Natural killer cell (primary cell): ENCODE measurements at regions not wholly inside any gene's neighbourhood (a gene's known extent, or its start where the extent isn't known, plus 50 kb on each side); places are given as distances from the start of the nearest gene placed in this dataset.

Source experiments
- ATAC-seq, 3 donors: fragments of 150-1000 bp in 2 of 3; fragments of 200-7000 bp in 1 of 3; cut with Tn5 transposase; 1 replicate in 1 of 3; 2 replicates in 2 of 3; pipeline ENCODE4 v1.10.0; 2021; ENCODE audit warnings: mild to moderate bottlenecking in 2 of 3, moderate library complexity in 2 of 3
- DNase-seq, 2 donors: peaks; one replicate each; pipeline versions ENCODE4 v3.0.0 to v3.0.0-alpha.2; 2013 to 2021; ENCODE audit warnings: mixed read lengths in 1 of 2
- H3K27ac ChIP-seq: one replicate; pipeline ENCODE4 v1.5.1; 2013; ENCODE audit warnings: mild to moderate bottlenecking, low read length
- H3K27me3 ChIP-seq: one replicate; pipeline ENCODE4 v1.6.1; 2013; ENCODE audit warnings: low read length; ENCODE audit not compliant: control insufficient read depth, insufficient read depth
- H3K36me3 ChIP-seq: one replicate; pipeline ENCODE4 v1.6.1; 2013; ENCODE audit warnings: low read length; ENCODE audit not compliant: control insufficient read depth, insufficient read depth
- H3K4me1 ChIP-seq: one replicate; pipeline ENCODE4 v1.6.1; 2013; ENCODE audit warnings: low read length; ENCODE audit not compliant: control insufficient read depth, insufficient read depth
- H3K4me3 ChIP-seq: one replicate; pipeline ENCODE4 v1.5.1; 2013; ENCODE audit warnings: low read length
- H3K9me3 ChIP-seq: one replicate; pipeline ENCODE4 v1.6.1; 2013; ENCODE audit warnings: low read length; ENCODE audit not compliant: control insufficient read depth, insufficient read depth
- H3K27ac Mint-ChIP-seq, 2 donors: one replicate each; pipeline ENCODE4 v1.8.0; 2022; ENCODE audit warnings: mild to moderate bottlenecking in 2 of 2, mixed read lengths in 2 of 2, moderate library complexity in 1 of 2
- H3K27me3 Mint-ChIP-seq, 2 donors: one replicate each; pipeline ENCODE4 v1.8.0; 2022; ENCODE audit warnings: low read depth in 2 of 2, mixed read lengths in 2 of 2
- H3K36me3 Mint-ChIP-seq: one replicate; pipeline ENCODE4 v1.8.0; 2022; ENCODE audit warnings: mixed read lengths
- H3K4me1 Mint-ChIP-seq, 2 donors: one replicate each; pipeline ENCODE4 v1.8.0; 2022; ENCODE audit warnings: mixed read lengths in 2 of 2
- H3K4me3 Mint-ChIP-seq: one replicate; pipeline ENCODE4 v1.8.0; 2022; ENCODE audit warnings: mild to moderate bottlenecking, moderate library complexity, mixed read lengths
- H3K9me3 Mint-ChIP-seq, 2 donors: one replicate each; pipeline ENCODE4 v1.8.0; 2022; ENCODE audit warnings: mixed read lengths in 2 of 2
- WGBS: methylation state at CpG from one replicate; pipeline ENCODE4 v1.1.7; 2013; ENCODE audit warnings: missing lambda C conversion rate; ENCODE audit not compliant: insufficient coverage; 5-methylcytosine and 5-hydroxymethylcytosine counted together
- intact Hi-C: fragments of 100-400 bp; cut with micrococcal nuclease; formaldehyde crosslinking; loops from one replicate; pipeline ENCODE4 v1.14.2; 2022
- TF ChIP-seq, protein P1 (sequence below): fragments of 200-600 bp; IDR thresholded peaks from one replicate; pipeline ENCODE4 v1.8.0; 2022; ENCODE audit warnings: antibody characterized with exemption

DNA sequence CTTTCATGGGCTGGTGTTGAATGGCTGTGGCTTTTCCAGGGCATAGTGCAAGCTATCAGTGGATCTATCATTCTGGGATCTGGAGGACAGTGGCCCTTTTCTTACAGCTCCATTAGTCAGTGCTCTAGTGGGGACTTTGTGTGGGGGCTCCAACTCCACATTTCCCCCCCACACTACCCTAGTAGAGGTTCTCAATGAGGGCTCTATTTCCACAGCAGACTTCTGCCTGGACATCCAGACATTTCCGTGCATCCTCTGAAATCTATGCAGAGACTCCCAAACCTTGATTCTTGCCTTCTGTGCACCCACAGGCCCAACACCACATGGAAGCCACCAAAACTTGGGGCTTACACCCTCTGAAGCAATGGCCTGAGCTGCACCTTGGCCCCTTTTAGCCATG, 208.3 kb upstream of the MKLN1 start:
- TF ChIP-seq, protein P1, sequence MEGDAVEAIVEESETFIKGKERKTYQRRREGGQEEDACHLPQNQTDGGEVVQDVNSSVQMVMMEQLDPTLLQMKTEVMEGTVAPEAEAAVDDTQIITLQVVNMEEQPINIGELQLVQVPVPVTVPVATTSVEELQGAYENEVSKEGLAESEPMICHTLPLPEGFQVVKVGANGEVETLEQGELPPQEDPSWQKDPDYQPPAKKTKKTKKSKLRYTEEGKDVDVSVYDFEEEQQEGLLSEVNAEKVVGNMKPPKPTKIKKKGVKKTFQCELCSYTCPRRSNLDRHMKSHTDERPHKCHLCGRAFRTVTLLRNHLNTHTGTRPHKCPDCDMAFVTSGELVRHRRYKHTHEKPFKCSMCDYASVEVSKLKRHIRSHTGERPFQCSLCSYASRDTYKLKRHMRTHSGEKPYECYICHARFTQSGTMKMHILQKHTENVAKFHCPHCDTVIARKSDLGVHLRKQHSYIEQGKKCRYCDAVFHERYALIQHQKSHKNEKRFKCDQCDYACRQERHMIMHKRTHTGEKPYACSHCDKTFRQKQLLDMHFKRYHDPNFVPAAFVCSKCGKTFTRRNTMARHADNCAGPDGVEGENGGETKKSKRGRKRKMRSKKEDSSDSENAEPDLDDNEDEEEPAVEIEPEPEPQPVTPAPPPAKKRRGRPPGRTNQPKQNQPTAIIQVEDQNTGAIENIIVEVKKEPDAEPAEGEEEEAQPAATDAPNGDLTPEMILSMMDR = no peak
- Mint-ChIP-seq H3K27me3 (no peaks in the 10 kb centered on the region), H3K36me3 (no peaks in the 10 kb centered on the region), H3K27ac (no peak overlapping the region), H3K4me3 (no peak overlapping the region), H3K4me1 (no peaks in the 10 kb centered on the region), H3K9me3 (no peaks in the 10 kb centered on the region)
- no peaks in the 10 kb centered on the region for H3K36me3 ChIP-seq
- no peak for DNase-seq
- ATAC-seq = no peak
- intact Hi-C loops = no loop called here
- H3K27me3 ChIP-seq = no peaks in the 10 kb centered on the region
- peaks cover 9% of the 10 kb centered on the region for H3K9me3 ChIP-seq
- H3K4me3 ChIP-seq = no peak overlapping the region
- no peak overlapping the region for H3K27ac ChIP-seq
- no peaks in the 10 kb centered on the region for H3K4me1 ChIP-seq
- whole genome bisulfite sequencing = 96% methylated on average over 1 of the region's 1 CpG

DNA sequence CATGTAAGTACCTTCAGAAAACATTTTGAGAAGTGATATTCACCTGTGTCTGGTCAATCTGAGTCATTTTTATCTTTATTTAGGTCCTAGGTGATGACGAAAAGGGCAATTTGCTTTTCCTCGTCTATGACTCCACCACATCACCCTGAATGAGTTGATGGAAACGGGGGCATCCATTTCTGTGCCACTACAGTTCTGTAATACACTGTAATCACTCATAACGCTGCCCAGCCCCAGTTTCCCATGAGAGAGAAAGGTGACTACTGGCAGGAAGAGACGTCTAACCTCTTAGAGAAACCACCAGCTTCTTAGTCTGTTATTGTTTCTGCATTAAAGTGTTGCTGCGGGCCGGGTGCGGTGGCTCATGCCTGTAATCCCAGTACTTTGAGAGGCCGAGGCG, 205.3 kb upstream of the MKLN1 start:
- Histone ChIP-seq H3K27ac (no peak overlapping the region), H3K4me1 (no peaks in the 10 kb centered on the region), H3K27me3 (no peaks in the 10 kb centered on the region), H3K4me3 (no peak overlapping the region), H3K9me3 (peaks cover 9% of the 10 kb centered on the region), H3K36me3 (no peaks in the 10 kb centered on the region)
- Mint-ChIP-seq H3K9me3 (no peaks in the 10 kb centered on the region), H3K4me1 (no peaks in the 10 kb centered on the region), H3K27me3 (peaks cover 3 to 8% of the 10 kb centered on the region in 2 donors), H3K27ac (no peak overlapping the region), H3K36me3 (no peaks in the 10 kb centered on the region), H3K4me3 (no peak overlapping the region)
- WGBS = 58% methylated on average over 8 of the region's 10 CpGs
- TF ChIP-seq, protein P1 = no peak
- DNase-seq (no peak), ATAC-seq (no peak)
- intact Hi-C loops = no loop called here

DNA sequence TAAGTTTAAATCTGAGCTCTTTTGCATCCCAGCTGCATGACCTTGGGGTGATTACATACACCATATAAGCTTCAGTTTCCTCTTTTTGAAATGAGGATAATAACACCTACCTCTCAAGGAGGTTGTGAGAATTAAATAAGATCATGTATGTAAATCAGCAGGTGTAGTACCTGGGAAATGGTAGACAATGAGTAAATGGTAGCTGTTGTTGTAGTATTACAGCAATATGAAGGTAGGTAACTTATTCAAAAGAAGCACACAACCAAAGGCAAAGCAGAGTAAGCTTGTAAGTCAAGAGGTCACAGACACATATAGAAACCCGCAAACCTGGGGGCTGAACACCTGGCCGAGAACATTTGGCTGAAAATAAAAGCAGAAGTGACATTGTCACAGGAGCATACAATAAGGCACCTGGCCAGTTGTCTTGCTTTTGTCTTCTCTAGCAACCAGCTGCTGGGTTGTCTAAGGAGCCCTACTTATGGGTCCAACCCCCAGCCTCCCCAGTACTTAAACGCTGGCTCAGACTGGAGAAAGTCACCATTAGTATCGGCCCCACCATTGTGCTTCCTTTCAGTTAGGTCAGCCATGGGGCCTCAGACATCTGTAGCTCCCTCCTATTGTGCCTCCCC, 203.6 kb upstream of the MKLN1 start:
- no peak overlapping the region for H3K4me3 Mint-ChIP-seq
- intact Hi-C loops = no loop called here
- H3K27me3 ChIP-seq = no peaks in the 10 kb centered on the region
- H3K4me1 ChIP-seq = no peaks in the 10 kb centered on the region
- no peaks in the 10 kb centered on the region for H3K9me3 Mint-ChIP-seq
- ATAC-seq (peak in 1 of 3 donors; percentile 61), DNase-seq (no peak)
- peaks cover 9% of the 10 kb centered on the region for H3K9me3 ChIP-seq
- H3K4me3 ChIP-seq = no peak overlapping the region
- H3K27me3 Mint-ChIP-seq = peaks cover 3 to 8% of the 10 kb centered on the region in 2 donors
- H3K36me3 ChIP-seq = no peaks in the 10 kb centered on the region
- H3K27ac Mint-ChIP-seq = no peak overlapping the region
- H3K4me1 Mint-ChIP-seq = no peaks in the 10 kb centered on the region
- H3K36me3 Mint-ChIP-seq = no peaks in the 10 kb centered on the region
- TF ChIP-seq, protein P1 = no peak
- H3K27ac ChIP-seq = peak overlapping the region; percentile 21
- 77% methylated on average over 4 of the region's 4 CpGs for WGBS

DNA sequence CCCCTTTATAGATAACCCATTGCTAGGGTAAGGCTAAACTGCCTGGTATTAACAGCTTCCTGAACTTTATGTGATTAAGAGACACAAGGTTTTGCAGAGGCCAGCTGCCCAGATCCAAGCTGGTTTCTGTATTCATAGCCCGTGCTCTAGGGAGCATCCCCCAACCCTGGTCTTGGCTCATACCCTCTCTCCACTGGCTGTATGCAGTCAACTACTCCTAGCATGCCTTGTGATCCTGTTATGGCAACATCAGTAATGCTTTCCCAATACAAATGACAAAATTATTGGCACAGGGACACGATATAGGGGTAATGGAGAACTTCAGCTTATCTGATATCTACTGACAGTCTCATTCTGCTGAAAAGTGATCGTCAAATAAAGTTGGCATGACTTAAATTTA, 202.8 kb upstream of the MKLN1 start:
- Histone ChIP-seq H3K36me3 (no peaks in the 10 kb centered on the region), H3K4me1 (no peaks in the 10 kb centered on the region), H3K4me3 (no peak overlapping the region), H3K27ac (no peak overlapping the region), H3K27me3 (no peaks in the 10 kb centered on the region), H3K9me3 (peaks cover 1% of the 10 kb centered on the region)
- intact Hi-C loops = no loop called here
- no peak overlapping the region for H3K4me3 Mint-ChIP-seq
- no peaks in the 10 kb centered on the region for H3K9me3 Mint-ChIP-seq
- 87% methylated on average over 3 of the region's 3 CpGs for WGBS
- no peaks in the 10 kb centered on the region for H3K4me1 Mint-ChIP-seq
- DNase-seq = no peak
- H3K36me3 Mint-ChIP-seq = no peaks in the 10 kb centered on the region
- no peak overlapping the region for H3K27ac Mint-ChIP-seq
- ATAC-seq = no peak
- H3K27me3 Mint-ChIP-seq = peaks cover 3 to 8% of the 10 kb centered on the region in 2 donors
- TF ChIP-seq, protein P1 = no peak
